GM13977 (cell line): ENCODE measurements at regions not wholly inside any gene's neighbourhood (a gene's known extent, or its start where the extent isn't known, plus 50 kb on each side); places are given as distances from the start of the nearest gene placed in this dataset.

Experiments used
- DNase-seq: peaks from one replicate; pipeline ENCODE4 v3.0.0; 2012; ENCODE audit warnings: low spot score
- CTCF ChIP-seq: IDR thresholded peaks from 2 replicates; pipeline ENCODE4 v1.5.1; 2012; ENCODE audit warnings: mild to moderate bottlenecking, control low read depth; ENCODE audit not compliant: insufficient read depth; ENCODE audit errors: extremely low read depth, missing control alignments
- in situ Hi-C: fragments of 300-500 bp; cut with MboI; formaldehyde crosslinking; loops from one replicate; pipeline ENCODE4 v1.12.0; 2022; ENCODE audit warnings: low sequenced_read_pairs, low pct_unique_long_range_greater_than_20kb, mixed read lengths, inconsistent platforms; ENCODE audit not compliant: unreplicated experiment

GRCh38 chr12:33323823-33324222 is 115.8 kb downstream of the SYT10 start:
- no peak for DNase-seq
- TF ChIP-seq CTCF: no peak

GRCh38 chr12:33322519-33322918 is 117.1 kb downstream of the SYT10 start:
- DNase-seq: no peak
- in situ Hi-C loops: no loop called here
- no peak for TF ChIP-seq CTCF

More at GRCh38 chr12:33323823-33324222, 115.8 kb downstream of the SYT10 start:
- in situ Hi-C loops: no loop called here

- DNase-seq: no peak
- in situ Hi-C loops: no loop called here
- no peak for TF ChIP-seq CTCF
Measured at GRCh38 chr12:33317746-33318145, 121.9 kb downstream of the SYT10 start.

GRCh38 chr12:33314223-33314622 is 125.4 kb downstream of the SYT10 start:
- TF ChIP-seq CTCF: no peak
- no peak for DNase-seq
- in situ Hi-C loops: no loop called here

- no peak for DNase-seq
- in situ Hi-C loops: no loop called here
- TF ChIP-seq CTCF: no peak
Measured at GRCh38 chr12:33313476-33313875, 126.1 kb downstream of the SYT10 start.

GRCh38 chr12:33310471-33310870 is 129.1 kb downstream of the SYT10 start:
- in situ Hi-C loops: no loop called here

More at GRCh38 chr12:33310471-33310870, 129.1 kb downstream of the SYT10 start:
- TF ChIP-seq CTCF: no peak
- DNase-seq: no peak
